ENCODE measurements at regions not wholly inside any gene's neighbourhood (a gene's known extent, or its start where the extent isn't known, plus 50 kb on each side); places are given as distances from the start of the nearest gene placed in this dataset.
"Not testable (repeated sequence)": the region's sequence is repeated elsewhere in the genome, so short reads cannot be mapped to it uniquely, and the experiment has no call there.

DNA sequence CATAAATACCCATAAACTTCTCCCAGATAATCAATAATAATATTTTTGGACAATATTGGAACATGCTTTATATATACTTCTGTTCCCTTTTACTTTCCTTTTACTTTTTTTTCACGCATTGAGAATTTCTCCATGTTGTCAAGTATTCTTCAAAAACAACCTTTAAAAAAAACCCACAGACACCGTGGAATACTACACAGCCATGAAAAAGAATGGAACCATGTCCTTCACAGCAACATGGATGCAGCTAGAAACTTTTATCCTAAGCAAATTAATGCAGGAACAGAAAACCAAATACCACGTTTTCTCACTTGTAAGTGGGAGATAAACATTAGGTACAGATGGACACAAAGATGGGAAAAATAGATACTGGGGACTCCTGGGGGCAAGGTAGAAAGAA, 854.7 kb downstream of the TBC1D22A start:
- Histone ChIP-seq H3K4me1 (ENCODE audit: control insufficient read depth, insufficient read depth, low read length) (no peaks in the 10 kb centered on the region), H3K9ac (ENCODE audit: low read length in 2 of 2) (no peak overlapping the region), H3K27ac (ENCODE audit: low read length) (no peak overlapping the region), H3K36me3 (ENCODE audit: control insufficient read depth in 2 of 2, insufficient read depth in 2 of 2, low read length in 2 of 2) (no peaks in the 10 kb centered on the region), H3K27me3 (ENCODE audit: control insufficient read depth in 1 of 2, insufficient read depth in 2 of 2, low read length in 2 of 2) (peaks cover 3 to 10% of the 10 kb centered on the region in 2 donors), H3K9me3 (ENCODE audit: control insufficient read depth in 2 of 2, low read length in 2 of 2) (no peaks in the 10 kb centered on the region), H3K4me3 (ENCODE audit: low read length in 2 of 2) (no peak overlapping the region)

DNA sequence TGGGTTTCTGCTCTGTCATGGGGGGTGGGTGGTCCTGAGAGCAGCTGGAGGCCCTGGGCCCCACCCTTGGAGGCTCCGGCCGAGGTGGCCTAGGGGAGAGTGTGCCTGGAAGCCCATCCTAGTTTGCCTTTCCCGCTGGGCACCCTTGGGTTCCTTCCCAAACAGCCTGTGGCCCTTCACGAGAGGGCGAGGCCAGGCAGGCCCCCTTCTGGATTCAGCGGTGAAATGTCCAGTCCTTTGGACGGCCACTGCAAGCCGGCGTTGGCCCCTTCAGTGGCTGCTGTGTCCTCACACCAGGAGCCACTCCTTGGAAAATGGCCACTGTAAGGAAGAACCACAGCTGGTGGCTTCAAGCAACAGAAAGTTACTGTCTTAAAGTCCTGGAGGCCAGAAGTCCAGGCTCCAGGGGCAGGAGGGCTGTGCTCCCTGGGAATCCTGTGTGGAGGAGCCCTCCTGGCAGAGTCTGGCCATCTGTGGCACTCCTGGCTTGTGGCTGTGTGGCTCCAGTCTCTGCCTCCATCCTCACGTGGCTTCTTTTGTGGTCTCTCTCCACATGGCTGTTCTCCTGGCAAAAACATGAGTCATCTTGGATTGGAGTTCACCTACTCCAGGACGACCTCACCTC, 854.1 kb downstream of the TBC1D22A start:
- Histone ChIP-seq H3K9me3 (ENCODE audit: control insufficient read depth in 2 of 2, low read length in 2 of 2) (no peaks in the 10 kb centered on the region), H3K9ac (ENCODE audit: low read length in 2 of 2) (no peak overlapping the region), H3K27me3 (ENCODE audit: control insufficient read depth in 1 of 2, insufficient read depth in 2 of 2, low read length in 2 of 2) (peaks cover 3 to 11% of the 10 kb centered on the region in 2 donors)

DNA sequence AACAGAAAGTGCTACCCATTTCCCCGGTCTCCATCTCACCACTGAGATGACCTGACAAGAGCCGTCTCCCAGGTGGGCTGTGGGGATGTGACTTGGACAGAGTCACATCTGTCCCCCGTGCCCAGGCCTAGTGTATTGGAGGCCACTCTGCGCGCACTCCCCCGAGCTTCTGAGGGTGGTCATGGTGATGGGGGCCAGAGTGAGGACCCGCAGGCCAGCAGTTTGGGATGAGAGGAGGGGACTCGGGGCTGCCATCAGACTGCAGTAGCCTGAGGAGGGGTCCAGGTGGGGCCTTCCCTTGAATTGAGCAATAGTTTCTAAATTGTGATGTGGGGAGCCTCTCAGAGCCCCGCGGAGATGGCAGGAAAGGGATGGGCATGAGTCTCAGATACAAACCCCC, 852.6 kb downstream of the TBC1D22A start:
- Histone ChIP-seq H3K4me3 (ENCODE audit: low read length in 2 of 2) (no peak overlapping the region), H3K27me3 (ENCODE audit: control insufficient read depth in 1 of 2, insufficient read depth in 2 of 2, low read length in 2 of 2) (peaks cover 3 to 16% of the 10 kb centered on the region in 2 donors), H3K9me3 (ENCODE audit: control insufficient read depth in 2 of 2, low read length in 2 of 2) (peaks cover 0 to 8% of the 10 kb centered on the region in 2 donors), H3K27ac (ENCODE audit: low read length) (no peak overlapping the region), H3K9ac (ENCODE audit: low read length in 2 of 2) (no peak overlapping the region), H3K36me3 (ENCODE audit: control insufficient read depth in 2 of 2, insufficient read depth in 2 of 2, low read length in 2 of 2) (no peaks in the 10 kb centered on the region), H3K4me1 (ENCODE audit: control insufficient read depth, insufficient read depth, low read length) (no peaks in the 10 kb centered on the region)

More for the DNA sequence above, 854.1 kb downstream of the TBC1D22A start:
- Histone ChIP-seq H3K4me1 (ENCODE audit: control insufficient read depth, insufficient read depth, low read length) (no peaks in the 10 kb centered on the region), H3K36me3 (ENCODE audit: control insufficient read depth in 2 of 2, insufficient read depth in 2 of 2, low read length in 2 of 2) (no peaks in the 10 kb centered on the region), H3K27ac (ENCODE audit: low read length) (no peak overlapping the region), H3K4me3 (ENCODE audit: low read length in 2 of 2) (no peak overlapping the region)

DNA sequence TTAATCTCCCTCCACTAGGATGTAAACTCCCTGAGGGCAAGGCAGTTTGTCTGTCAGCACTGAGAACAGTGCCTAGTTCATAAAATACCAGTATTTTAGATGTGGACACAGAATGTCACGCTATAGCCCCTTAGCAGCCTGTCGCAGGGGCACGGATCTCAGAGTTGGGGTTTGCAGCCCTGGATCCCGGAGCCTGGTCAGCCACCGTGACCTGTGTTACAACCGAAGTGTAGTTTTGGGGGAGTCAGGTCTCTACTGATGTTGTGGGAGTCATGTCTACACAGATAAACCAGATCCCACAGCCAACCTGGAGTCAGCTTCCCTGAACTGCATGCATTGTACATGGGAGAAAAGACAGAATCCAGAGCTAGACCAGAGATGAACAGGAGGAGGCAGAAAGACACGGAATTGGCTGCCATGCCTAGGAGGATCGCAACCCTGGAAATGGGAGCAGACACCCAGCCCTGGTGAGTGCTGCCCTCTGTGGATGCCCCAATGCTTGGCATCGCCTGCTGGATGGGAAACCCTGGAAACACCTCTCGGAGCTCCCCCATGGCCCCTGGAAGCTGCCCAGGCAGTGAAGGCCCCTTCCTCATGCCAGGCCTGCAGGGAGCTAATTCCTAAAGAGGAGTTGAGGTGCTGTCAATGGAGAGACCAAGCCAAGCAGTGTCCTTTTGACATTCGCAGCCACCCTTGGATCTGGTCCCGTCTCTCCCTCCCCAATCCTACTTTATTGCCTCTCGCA, 851.3 kb downstream of the TBC1D22A start:
- Histone ChIP-seq H3K4me1 (ENCODE audit: control insufficient read depth, insufficient read depth, low read length) (no peaks in the 10 kb centered on the region), H3K4me3 (ENCODE audit: low read length in 2 of 2) (no peak overlapping the region), H3K9me3 (ENCODE audit: control insufficient read depth in 2 of 2, low read length in 2 of 2) (peaks cover 0 to 9% of the 10 kb centered on the region in 2 donors), H3K36me3 (ENCODE audit: control insufficient read depth in 2 of 2, insufficient read depth in 2 of 2, low read length in 2 of 2) (no peaks in the 10 kb centered on the region), H3K9ac (ENCODE audit: low read length in 2 of 2) (no peak overlapping the region), H3K27ac (ENCODE audit: low read length) (no peak overlapping the region), H3K27me3 (ENCODE audit: control insufficient read depth in 1 of 2, insufficient read depth in 2 of 2, low read length in 2 of 2) (peaks cover 3 to 14% of the 10 kb centered on the region in 2 donors)

DNA sequence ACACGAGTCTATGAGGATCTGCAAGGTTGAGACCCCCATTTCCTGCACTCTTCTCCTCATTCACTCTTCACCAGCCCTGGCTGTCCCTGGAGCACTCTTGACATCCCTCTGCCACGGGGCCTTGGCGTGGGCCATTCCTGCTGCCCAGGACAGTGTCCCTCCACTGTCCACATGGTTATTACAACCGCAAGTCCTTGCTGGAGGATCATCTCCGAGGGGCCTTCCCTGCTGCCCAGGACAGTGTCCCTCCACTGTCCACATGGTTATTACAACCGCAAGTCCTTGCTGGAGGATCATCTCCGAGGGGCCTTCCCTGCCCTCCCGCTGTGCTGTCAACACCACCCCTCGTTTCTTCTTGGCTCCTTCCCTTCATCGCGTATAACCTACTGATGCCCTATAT, 850.7 kb downstream of the TBC1D22A start:
- not testable (repeated sequence) for H3K9ac ChIP-seq (ENCODE audit: low read length in 2 of 2)

DNA sequence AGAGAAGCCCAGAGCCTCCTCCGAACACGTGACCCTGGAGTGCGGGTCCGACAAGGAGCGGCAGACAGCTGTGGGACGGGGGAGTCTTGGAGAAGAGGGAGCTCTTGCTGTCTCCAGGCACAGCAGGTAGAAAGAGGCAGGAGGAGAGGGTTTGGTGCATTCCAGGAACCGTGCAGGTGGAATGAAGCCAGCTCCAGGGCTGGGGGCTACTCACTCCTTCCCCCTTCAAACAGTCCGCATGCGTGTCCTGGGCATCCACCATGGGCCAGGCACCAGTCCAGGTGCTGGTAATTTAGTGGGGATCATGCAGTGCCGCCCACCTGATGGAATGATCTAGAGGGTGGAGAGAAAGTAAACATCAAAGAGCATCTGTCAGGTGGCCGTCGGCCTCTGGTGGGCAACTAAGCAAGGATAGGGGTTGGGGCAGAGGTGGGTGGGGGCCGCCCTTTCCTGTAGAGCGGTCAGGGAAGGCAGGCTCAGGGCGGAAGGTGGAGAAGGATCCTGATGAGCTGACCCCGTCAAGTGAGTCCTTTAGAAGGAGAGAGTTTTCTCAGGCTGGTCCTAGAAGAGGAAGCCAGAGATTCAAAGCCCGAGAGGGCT, 850.0 kb downstream of the TBC1D22A start:
- H3K9ac ChIP-seq (ENCODE audit: low read length in 2 of 2), result no peak overlapping the region
- H3K4me1 ChIP-seq (ENCODE audit: control insufficient read depth, insufficient read depth, low read length), result no peaks in the 10 kb centered on the region
- H3K27ac ChIP-seq (ENCODE audit: low read length), result no peak overlapping the region
- H3K4me3 ChIP-seq (ENCODE audit: low read length in 2 of 2), result no peak overlapping the region
- H3K27me3 ChIP-seq (ENCODE audit: control insufficient read depth in 1 of 2, insufficient read depth in 2 of 2, low read length in 2 of 2), result peaks cover 3 to 11% of the 10 kb centered on the region in 2 donors
- H3K36me3 ChIP-seq (ENCODE audit: control insufficient read depth in 2 of 2, insufficient read depth in 2 of 2, low read length in 2 of 2), result no peaks in the 10 kb centered on the region
- peaks cover 0 to 9% of the 10 kb centered on the region in 2 donors for H3K9me3 ChIP-seq (ENCODE audit: control insufficient read depth in 2 of 2, low read length in 2 of 2)

More for the DNA sequence above, 850.7 kb downstream of the TBC1D22A start:
- not testable (repeated sequence) for H3K36me3 ChIP-seq (ENCODE audit: control insufficient read depth in 2 of 2, insufficient read depth in 2 of 2, low read length in 2 of 2); H3K9me3 ChIP-seq (ENCODE audit: control insufficient read depth in 2 of 2, low read length in 2 of 2); H3K4me3 ChIP-seq (ENCODE audit: low read length in 2 of 2); H3K4me1 ChIP-seq (ENCODE audit: control insufficient read depth, insufficient read depth, low read length); H3K27ac ChIP-seq (ENCODE audit: low read length)
- peaks cover 3 to 11% of the 10 kb centered on the region in 2 donors for H3K27me3 ChIP-seq (ENCODE audit: control insufficient read depth in 1 of 2, insufficient read depth in 2 of 2, low read length in 2 of 2)

DNA sequence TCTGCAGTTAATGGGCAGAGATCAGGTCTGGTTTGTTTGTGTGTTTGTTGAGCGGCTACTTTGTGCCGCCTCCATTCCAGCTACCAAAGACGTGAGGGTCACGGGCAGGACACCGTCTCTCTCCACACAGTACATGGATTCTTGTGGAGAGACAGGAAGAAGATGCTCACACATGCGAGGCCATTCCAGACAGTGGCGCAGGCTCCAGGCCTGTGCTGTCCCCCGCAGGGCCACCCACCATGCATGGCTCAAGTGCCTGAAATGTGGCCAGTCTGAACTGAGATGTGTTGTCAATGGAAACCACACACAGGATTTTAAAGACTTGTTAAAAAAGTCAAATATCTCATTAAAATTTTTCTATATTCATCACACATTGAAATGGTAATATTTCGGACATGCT, 848.3 kb downstream of the TBC1D22A start:
- Histone ChIP-seq H3K9me3 (ENCODE audit: control insufficient read depth in 2 of 2, low read length in 2 of 2) (peaks cover 0 to 9% of the 10 kb centered on the region in 2 donors), H3K27me3 (ENCODE audit: control insufficient read depth in 1 of 2, insufficient read depth in 2 of 2, low read length in 2 of 2) (peaks cover 0 to 9% of the 10 kb centered on the region in 2 donors), H3K4me3 (ENCODE audit: low read length in 2 of 2) (no peak overlapping the region), H3K36me3 (ENCODE audit: control insufficient read depth in 2 of 2, insufficient read depth in 2 of 2, low read length in 2 of 2) (no peaks in the 10 kb centered on the region), H3K9ac (ENCODE audit: low read length in 2 of 2) (no peak overlapping the region), H3K27ac (ENCODE audit: low read length) (no peak overlapping the region), H3K4me1 (ENCODE audit: control insufficient read depth, insufficient read depth, low read length) (no peaks in the 10 kb centered on the region)

DNA sequence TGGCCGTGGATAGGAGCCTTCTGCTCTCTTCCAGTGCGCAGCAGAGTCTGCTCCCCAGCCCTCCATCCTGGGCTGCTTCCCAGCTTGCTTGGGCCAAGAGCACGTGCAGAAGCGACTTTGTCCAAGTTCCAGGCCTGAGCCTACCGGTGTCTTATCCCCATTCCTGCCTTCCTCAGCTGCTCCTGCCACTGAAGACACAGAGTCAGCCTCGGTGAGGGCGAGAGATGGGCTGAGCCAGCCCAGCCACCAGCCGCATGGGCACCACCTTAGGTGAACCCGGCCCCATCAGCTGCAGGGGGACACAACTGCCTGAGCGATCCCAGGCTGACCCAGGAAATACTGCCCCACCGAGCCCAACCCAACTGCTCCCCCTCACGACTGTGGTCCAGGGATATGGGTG, 847.8 kb downstream of the TBC1D22A start:
- Histone ChIP-seq H3K4me3 (ENCODE audit: low read length in 2 of 2) (no peak overlapping the region), H3K4me1 (ENCODE audit: control insufficient read depth, insufficient read depth, low read length) (no peaks in the 10 kb centered on the region), H3K27ac (ENCODE audit: low read length) (no peak overlapping the region), H3K9me3 (ENCODE audit: control insufficient read depth in 2 of 2, low read length in 2 of 2) (peaks cover 0 to 9% of the 10 kb centered on the region in 2 donors), H3K27me3 (ENCODE audit: control insufficient read depth in 1 of 2, insufficient read depth in 2 of 2, low read length in 2 of 2) (peaks cover 0 to 9% of the 10 kb centered on the region in 2 donors), H3K36me3 (ENCODE audit: control insufficient read depth in 2 of 2, insufficient read depth in 2 of 2, low read length in 2 of 2) (no peaks in the 10 kb centered on the region), H3K9ac (ENCODE audit: low read length in 2 of 2) (no peak overlapping the region)

DNA sequence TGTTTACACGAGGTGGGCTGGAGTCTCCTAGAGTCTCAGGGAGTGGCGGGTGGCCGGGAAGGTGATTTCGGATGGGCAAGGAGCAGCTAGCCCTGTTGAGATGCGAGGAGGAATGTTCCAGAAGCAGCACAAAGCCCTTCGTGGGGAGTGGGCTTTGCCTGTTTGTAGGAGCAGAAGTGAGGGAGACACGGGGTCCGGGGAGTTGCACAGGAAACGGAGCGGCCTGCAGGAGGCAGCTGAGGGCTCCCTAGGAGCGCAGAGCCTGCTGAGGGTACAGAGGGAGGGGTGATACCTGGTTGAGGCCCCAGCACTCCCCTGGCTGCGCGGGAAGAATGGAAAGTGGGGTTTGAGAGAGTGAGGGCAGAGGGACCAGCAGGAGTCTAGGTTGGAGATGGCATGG, 847.2 kb downstream of the TBC1D22A start:
- no peak overlapping the region for H3K27ac ChIP-seq (ENCODE audit: low read length)
- peaks cover 0 to 9% of the 10 kb centered on the region in 2 donors for H3K27me3 ChIP-seq (ENCODE audit: control insufficient read depth in 1 of 2, insufficient read depth in 2 of 2, low read length in 2 of 2)
- H3K9ac ChIP-seq (ENCODE audit: low read length in 2 of 2), result no peak overlapping the region
- peaks cover 0 to 9% of the 10 kb centered on the region in 2 donors for H3K9me3 ChIP-seq (ENCODE audit: control insufficient read depth in 2 of 2, low read length in 2 of 2)
- no peaks in the 10 kb centered on the region for H3K4me1 ChIP-seq (ENCODE audit: control insufficient read depth, insufficient read depth, low read length)
- H3K36me3 ChIP-seq (ENCODE audit: control insufficient read depth in 2 of 2, insufficient read depth in 2 of 2, low read length in 2 of 2), result no peaks in the 10 kb centered on the region
- H3K4me3 ChIP-seq (ENCODE audit: low read length in 2 of 2), result no peak overlapping the region

DNA sequence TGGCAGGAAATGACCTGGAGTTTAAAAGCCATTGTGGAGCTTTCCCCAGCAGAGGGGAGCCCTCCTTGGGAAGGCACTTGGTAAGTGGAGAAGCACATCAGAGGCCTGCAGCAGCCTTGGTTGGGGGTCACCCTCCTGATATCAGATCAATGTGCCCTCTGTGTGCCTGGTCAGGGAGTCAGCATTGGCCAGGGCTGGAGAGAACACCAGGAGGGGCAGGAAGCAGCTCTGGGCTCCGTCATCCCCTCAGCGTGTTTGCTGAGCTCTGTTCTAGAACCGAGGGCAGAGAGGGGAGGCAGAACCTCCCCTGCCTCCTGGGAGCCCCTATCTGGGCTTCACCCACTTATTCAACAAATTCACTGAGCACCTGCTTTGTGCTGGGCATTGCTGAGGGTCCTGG, 846.0 kb downstream of the TBC1D22A start:
- no peaks in the 10 kb centered on the region for H3K4me1 ChIP-seq (ENCODE audit: control insufficient read depth, insufficient read depth, low read length)
- peaks cover 0 to 7% of the 10 kb centered on the region in 2 donors for H3K27me3 ChIP-seq (ENCODE audit: control insufficient read depth in 1 of 2, insufficient read depth in 2 of 2, low read length in 2 of 2)
- H3K9me3 ChIP-seq (ENCODE audit: control insufficient read depth in 2 of 2, low read length in 2 of 2), result peaks cover 0 to 9% of the 10 kb centered on the region in 2 donors
- H3K36me3 ChIP-seq (ENCODE audit: control insufficient read depth in 2 of 2, insufficient read depth in 2 of 2, low read length in 2 of 2), result no peaks in the 10 kb centered on the region
- no peak overlapping the region for H3K27ac ChIP-seq (ENCODE audit: low read length)
- no peak overlapping the region for H3K4me3 ChIP-seq (ENCODE audit: low read length in 2 of 2)
- no peak overlapping the region for H3K9ac ChIP-seq (ENCODE audit: low read length in 2 of 2)

Data from stomach smooth muscle (tissue), 2 donors.